Hematopoietic multipotent progenitor cell (in vitro differentiated cells): ENCODE measurements at regions not wholly inside any gene's neighbourhood (a gene's known extent, or its start where the extent isn't known, plus 50 kb on each side); places are given as distances from the start of the nearest gene placed in this dataset.

Source experiments
- DNase-seq, 3 donors: peaks; one replicate each; pipeline ENCODE4 v3.0.0-alpha.2; 2011 to 2015; ENCODE audit warnings: low read depth in 2 of 3, low spot score in 2 of 3

DNA sequence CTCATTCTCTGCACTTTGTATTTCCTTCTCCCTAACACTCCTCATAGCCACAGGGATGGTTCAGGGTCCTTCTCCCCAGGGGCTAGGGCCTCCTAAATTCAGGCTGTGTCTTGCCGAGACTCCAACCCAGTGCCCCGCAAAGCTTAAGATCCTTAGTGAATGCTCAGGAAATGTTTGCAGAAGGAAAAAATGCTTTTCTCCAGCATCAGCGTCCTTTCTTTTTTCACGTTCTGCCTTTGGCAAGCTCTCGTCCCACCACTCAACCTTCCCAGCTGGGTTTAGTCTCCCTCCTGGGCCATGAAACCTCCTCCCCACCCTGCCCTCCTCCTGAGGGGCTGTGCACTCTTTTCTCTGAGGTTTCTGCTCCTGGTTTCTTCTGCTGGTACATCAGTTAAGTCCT lies 503.8 kb upstream of the B3GAT1 start:
- DNase-seq = no peak

DNA sequence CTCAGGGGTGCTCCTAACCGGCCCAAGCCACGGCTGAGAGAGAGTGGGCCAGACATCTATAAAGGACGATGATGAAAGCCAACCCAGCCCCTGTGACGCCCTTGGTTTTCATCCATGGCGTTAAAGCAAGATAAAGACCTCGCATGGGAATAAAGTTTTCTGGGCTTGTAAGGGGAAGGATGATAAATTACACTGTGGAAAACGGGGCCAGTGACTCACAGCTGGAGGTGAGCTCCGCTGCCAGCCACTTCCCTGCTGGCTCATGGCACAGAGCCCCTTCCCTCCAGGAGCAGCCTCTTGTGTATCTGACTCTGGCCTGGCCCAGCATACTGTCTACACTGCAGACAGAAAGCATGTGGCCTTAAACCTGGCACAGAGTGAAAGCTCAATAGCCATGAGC lies 503.2 kb upstream of the B3GAT1 start:
- no peak for DNase-seq

GRCh38 chr11:134913999-134914590 lies 502.1 kb upstream of the B3GAT1 start:
- DNase-seq = no peak

GRCh38 chr11:134913391-134913790 lies 501.3 kb upstream of the B3GAT1 start:
- no peak for DNase-seq

- no peak for DNase-seq
Measured at GRCh38 chr11:134911514-134912180, 499.6 kb upstream of the B3GAT1 start.

GRCh38 chr11:134908583-134908982 lies 496.5 kb upstream of the B3GAT1 start:
- no peak for DNase-seq

DNA sequence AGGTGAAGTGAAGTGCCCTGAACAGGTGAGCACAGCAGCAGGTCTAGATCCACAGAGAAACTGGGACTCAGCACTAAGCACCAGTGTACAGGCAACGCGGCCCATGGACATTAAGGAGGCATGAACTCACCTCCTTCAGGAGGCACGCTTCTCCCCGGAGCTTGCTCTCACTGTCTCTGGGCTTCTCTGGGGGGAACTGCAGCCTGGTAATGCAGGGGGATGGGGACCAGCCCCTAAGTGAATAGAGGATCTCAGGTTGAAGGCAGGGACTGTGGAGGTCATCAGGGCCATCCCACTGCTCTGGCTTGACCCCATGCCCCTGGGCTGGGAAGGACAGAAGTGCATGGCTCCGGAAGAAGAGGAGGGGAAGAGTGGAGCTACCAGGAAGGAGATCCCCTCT lies 495.6 kb upstream of the B3GAT1 start:
- no peak for DNase-seq

GRCh38 chr11:134906356-134906955 lies 494.4 kb upstream of the B3GAT1 start:
- DNase-seq = no peak

DNA sequence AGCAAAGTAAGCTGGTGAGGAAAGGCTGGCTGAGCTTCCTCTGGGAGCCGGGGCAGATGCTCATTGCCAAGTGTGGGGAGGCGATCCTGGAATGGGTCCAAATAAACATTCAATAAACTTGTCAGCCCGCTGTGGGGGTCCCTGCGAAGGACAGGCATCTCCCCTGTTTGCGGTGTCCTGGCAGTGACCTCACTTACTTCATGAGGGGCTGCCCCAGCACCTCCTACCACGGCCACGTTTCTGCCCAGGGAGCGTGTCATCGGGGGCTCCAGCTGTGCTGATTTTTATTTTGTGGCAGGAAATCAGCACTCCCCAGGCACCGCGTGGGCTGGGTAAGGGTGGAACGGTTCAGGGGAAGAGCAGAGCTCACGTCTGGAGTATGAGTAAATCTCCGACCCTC lies 493.9 kb upstream of the B3GAT1 start:
- no peak for DNase-seq

GRCh38 chr11:134905517-134905916 lies 493.5 kb upstream of the B3GAT1 start:
- no peak for DNase-seq

DNA sequence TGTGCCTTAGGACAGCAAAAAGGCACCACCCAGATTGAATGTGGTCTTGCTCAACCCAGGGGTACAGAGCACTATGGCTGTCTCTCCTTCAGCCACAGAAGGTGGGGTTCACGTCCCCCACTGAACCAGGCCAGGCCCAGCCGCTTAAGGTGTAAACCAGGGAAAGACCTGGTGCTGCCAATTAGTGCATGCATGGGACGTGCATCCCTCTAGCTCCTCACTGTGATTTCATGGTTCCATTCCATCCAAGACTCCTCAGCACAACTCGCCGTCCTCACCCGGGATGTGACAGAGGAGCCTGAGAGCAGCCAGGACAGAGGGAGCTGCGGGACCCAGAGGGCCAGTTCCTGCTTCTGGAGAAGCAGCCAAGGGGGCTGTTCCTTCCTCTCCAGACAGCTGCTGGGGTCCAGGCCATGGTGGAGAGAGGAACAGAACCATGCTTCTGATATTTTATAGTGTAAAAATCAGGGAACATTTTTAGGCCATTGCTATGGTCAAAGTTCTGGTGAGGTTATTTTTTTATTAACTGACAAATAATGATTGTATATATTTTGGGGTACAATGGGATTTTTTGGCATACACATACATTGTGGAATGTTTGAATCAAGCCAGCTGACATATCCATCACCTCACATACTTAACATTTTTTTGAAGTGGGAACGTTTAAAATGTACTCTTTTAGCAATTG lies 492.2 kb upstream of the B3GAT1 start:
- DNase-seq = no peak

- DNase-seq = no peak
Measured at GRCh38 chr11:134901955-134902918, 490.2 kb upstream of the B3GAT1 start.

DNA sequence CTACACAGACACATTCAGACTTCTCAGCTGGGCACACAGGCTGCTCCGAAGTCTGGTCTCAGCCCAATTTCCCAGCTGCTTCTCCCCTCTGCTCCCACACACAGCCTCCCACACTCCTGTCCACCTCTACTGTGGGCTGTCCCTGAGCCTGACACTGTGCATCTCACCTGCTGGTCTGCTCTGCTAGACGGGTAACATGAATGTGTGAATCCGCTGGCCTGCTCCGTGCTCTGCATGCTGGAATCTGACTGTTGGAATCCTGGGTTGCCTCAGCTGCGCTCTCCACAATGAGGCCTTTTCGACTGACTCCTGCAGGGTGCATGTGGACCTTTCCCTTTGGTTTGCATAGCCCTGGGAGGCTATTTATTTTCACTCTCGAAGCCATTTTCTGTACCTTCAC lies 489.5 kb upstream of the B3GAT1 start:
- DNase-seq = no peak

- DNase-seq = no peak
Measured at GRCh38 chr11:134893810-134894685, 482.0 kb upstream of the B3GAT1 start.

DNA sequence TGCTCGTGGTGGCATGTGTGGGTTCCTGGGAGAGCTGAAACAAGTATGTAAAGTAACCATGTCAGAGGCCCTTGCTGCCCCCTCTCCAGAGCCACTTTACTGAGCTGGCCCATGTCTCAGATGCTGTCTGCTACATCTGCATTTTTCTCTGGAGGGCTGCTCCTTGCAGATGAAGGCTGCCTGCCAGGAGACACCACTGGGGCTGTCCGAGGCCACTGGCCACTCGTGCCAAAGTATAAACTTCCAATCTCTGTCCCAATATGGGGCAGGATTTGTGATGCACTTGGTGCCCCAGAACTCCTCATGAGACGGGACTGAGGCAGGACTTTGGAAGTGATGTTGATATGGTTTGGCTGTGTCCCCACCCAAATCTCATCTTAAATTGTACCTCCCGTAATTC lies 478.4 kb upstream of the B3GAT1 start:
- DNase-seq = no peak

DNA sequence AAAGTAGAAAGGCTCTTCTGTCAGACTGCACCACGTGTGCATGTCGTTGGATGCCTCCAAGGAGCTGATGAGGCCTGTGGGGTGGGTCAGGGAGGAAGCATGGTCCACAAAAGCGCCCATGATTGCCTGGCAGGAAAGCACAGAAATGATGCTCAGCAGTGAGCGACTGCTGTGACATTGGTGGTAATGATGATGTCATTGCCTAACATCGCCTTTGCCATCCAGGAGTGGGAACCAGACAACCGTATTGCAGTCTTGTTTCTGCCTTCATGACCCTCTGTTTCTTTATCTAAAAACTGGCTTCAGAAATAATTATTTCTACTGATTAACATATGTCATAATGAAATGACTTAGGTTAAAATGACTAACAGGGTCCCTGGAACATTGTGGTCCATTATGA lies 477.8 kb upstream of the B3GAT1 start:
- no peak for DNase-seq

- DNase-seq = no peak
Measured at GRCh38 chr11:134888821-134889220, 476.8 kb upstream of the B3GAT1 start.

- DNase-seq = no peak
Measured at GRCh38 chr11:134887896-134888295, 475.9 kb upstream of the B3GAT1 start.

GRCh38 chr11:134883484-134883883 lies 471.4 kb upstream of the B3GAT1 start:
- no peak for DNase-seq
